HCEC 1CT (cell line): ENCODE measurements at regions not wholly inside any gene's neighbourhood (a gene's known extent, or its start where the extent isn't known, plus 50 kb on each side); places are given as distances from the start of the nearest gene placed in this dataset.
"Not testable (repeated sequence)": the region's sequence is repeated elsewhere in the genome, so short reads cannot be mapped to it uniquely, and the experiment has no call there.

Experiments
- DNase-seq: peaks from one replicate; pipeline ENCODE4 v3.0.0-alpha.2; 2017

DNA sequence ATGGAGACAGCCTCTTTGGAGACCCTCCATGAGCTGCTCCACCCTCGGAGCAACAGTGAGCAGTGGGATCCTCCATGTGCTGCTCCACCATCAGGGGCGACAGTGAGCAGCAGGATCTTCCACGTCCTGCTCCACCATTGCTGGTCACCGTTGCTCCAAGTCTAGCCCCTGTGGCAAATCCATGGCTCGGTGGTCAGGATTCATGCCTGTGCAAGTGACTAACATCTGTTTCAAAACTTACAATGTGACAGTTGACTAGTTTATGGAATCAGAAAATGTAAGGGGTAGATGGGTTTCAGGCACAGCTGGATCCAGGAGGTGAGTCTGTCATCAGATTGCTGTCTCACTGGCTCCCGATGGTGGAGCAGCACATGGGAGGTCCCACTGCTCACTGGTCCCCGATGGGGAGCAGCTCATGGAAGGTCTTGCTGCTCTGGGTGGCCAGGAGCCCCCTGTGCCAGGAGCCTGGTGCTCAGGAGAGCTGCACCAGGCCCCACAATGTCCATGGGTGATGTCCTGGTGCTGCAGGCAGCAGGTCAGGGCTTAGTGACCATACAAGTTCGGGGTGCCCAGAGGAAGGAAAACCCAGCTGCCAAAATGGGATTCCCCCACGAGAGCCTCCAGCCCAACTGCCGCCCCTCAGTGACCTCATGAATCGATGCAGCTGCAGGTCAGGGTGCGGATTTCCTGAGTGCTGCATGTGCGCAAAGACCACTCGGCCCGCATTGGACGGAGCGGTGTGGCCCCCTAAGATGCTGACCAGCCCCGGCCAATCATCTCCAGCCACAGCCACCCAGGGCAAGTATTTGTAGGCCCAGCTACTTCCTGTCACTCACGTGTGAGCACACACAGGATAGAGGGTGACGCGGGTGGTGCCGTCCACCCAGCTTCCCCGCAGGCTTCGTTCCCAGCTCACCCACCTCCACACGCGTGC lies 116.5 kb upstream of the OTOS start:
- no peak for DNase-seq

DNA sequence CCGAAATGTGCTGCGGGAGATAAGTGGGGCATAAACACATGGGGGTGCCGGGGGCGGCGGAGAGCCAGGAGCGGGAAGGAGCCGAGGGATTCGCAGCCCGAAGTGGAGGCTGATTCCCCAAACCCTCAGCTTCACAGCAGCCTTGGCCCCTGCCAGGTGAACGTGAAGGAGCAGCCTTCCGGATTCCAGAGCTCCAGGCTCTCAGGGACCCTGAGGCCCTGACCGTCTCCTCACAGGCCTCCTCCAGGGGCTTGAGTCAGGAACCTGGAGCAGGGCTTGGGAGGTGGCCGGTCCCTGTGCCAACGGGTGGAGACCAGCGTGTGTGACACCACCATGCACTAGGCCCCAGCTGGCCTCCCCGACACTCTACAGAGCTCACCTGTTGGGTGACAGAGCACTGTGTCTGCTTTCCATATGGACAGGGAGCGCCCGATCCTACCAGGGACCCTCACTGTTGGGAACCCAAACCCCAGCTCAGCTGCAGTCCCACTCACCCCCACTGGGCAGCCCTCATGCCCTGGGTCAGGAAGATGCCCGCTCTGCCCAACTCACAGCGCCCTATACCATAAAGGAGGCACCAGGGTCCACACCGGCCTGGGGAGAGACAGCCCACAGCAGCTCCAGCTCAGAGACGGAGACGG lies 117.6 kb upstream of the OTOS start:
- DNase-seq = no peak

DNA sequence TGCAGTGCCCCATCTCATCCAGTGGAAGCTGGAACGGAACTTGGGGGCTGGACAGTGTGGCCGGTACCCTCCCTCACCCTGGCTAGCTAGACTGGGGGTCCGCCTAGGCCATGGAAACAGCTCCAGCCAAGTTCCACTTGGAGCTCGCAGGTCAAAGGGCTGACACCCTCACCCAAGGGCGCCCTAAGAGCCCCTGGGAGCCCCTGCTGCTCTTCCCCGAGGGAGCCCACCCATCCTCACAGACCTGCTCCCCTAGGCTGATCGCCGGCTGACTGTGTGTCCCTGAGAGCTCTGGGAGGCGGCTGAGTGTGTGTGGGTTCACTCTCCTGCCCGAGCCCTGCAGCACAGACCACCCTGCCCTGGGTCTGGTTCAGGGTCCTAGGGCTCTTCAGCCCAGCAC lies 118.2 kb upstream of the OTOS start:
- no peak for DNase-seq

DNA sequence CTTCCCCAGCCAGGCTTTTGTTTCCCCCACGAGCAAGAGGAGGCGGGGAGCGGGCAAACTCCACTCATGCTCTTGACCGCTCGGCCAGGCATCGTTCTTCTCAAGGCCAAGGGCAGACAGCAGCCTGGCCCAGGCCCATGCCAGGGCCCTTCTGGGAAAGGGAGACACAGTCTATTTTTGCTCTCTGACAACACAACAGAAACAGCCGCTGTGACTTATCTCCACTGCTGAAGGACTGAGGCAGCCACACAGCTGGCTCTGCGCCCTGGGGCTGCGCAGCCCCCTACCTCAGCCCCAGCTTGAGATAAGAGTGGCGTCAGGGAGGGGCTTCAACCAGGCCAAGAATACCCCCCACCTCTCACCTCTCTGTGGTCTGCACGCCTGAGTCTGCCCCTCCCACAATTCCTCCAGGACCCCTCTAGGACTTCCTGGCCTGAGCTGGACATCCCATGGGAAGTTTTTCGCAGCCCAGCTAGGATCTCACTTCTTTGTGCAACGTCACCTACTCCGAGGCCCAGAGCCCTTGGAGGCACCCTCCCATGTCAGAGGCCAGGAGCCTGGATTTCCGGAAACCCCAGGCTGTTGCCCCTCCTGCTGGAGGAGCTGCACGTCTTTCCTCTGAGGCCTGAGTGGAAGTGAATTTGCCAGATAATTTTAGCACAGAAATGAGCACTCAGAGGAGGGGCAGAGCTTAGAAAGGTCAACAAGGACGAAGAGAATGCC lies 118.9 kb upstream of the OTOS start:
- DNase-seq = no peak

DNA sequence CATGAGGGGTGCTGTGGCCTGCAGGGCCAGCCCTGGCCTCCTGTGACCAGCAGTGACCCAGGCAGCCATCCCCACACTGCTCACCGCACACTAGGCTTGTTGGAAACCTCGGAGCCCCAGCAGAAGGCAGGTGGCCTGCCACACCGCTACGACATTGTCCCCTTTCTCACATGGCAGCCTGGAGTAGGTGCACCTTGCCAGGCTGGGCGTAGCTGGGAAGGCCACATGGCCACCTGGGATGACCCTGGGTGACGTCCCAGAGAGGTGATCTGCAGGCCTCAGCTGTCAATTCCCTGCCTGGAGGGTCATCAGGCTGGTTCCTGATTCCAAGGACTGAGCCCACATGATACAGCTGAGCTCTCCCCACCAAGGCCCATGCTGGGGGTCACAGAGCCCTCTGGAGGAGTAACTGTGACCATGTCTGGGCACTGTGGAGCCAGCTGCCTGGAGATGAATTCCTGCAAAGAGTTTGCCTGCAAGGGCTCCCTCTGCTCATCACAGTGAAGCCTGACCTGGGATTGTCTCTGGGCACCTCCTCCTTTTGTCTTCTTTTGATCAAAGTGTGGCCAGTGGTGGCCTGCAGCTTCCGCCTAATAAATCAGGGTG lies 119.6 kb upstream of the OTOS start:
- no peak for DNase-seq

DNA sequence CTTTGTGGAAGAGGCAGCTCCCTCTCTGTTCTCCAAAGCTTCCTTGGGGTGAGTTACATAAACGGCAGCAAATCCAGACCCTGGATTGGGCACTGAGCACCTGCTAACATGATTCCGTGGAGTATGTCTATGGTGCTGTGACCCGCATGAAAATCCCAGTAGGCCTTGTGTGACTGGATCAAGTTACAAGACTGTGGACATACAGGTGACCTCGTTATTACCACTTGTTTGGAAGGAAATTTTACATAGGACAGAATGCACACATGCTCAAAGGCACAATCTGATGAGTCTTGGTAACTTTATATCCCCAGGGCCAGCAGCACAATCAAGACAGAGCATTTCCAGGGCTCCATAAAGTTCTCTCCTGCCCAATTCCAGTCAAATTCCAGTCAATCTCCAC lies 120.2 kb upstream of the OTOS start:
- no peak for DNase-seq

DNA sequence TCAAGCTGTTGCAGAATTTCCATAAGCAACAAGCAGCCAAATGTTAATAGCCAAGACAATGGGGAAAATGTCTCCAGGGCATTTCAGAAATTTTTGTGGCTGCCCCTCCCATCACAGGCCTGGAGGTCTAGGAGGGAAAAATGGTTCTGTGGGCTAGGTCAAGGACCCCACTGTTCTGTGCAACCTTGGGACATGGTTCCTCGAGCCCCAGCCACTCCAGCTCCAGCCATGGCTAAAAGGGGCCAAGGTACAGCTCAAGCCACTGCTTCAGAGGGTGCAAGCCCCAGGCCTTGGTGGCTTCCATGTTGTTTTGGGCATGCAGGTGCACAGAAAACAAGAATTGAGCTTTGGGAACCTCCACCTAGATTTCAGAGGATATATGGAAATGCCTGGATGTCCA lies 122.1 kb upstream of the OTOS start:
- not testable (repeated sequence) for DNase-seq

DNA sequence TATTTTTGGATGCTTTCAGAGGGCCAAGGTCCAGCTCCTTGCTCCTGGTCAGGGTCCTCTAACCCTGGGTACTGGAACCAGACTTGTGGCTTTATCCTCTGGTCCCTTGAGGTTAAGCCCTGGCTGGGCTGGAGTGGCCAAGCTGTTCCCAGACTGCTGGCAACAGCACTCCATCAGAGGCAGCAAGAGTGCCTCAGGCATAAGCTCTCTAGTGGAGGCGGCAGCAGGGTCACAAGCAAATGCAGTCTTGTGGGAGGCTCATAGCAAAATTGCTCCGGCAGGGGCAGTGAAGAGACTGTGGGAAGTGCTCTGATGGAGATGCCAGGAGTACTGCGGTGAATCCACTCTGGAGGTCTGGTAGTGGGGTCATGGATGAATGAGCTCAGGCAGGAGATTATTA lies 128.9 kb upstream of the OTOS start:
- DNase-seq = no peak

DNA sequence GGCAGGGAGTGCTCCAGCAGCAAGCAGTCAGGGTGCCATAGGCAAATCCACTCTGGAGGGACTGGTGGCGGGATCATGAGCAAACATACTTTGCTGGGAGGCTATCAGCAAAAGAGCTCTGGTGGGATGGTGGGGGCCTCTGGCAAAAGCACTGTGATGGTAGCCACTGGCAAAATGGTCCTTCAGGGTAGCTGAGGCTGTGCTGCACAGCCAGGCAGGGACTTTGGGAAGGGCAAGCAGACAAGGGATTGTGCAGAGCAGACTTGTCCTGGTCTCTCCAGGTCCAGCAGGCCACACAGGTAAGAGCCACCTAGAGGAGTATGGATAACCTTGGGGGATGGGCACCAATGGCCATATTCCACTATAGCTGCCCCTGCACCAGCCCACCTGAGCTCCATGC lies 129.4 kb upstream of the OTOS start:
- no peak for DNase-seq

DNA sequence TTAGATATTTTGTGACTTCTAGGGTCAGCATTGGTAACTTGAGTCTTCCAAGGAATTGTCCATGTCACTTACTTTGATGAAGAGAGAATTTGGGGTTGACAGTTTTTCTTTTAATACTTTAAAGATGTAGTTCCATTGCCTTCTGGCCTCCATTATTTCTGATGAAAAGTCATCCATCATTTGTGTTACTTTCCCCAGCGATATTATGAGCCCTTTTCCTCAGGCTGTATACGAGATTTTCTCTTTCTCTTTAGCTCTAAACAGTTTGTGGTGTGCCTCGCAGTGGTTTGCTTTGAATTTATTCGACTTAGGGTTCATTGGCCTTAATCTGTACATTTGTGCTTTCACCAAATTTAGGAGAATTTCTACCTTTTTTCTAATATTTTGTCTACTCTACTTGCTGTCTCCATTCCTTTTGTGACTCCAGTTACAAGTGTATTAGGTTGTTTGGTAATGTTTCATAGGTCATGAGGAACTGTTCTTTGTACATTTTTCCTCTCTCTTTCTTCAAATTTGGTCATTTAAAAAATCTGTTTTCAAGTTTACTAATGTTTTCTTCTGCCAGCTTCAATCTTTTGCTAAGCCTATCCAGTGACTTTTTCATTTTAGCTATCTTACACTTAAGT lies 131.4 kb upstream of the OTOS start:
- DNase-seq = no peak

DNA sequence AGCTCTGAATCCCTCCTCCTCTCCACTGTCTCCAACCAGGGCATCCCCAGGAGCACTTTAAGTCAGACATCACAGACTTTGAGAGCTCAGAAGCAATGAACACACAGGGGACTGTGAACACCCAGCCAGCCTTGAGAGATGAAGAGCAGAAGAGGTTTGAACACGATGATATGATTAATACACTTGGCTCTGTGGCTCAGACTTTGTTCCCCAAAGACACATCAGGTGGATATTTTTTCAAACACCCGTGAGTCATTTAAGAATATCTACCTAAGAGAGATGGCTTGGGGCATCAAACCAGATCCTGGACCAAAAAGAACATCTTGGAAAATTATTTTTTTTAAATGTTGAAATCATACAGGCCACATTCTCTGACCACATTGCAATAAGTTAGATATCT lies 134.9 kb upstream of the OTOS start:
- no peak for DNase-seq

DNA sequence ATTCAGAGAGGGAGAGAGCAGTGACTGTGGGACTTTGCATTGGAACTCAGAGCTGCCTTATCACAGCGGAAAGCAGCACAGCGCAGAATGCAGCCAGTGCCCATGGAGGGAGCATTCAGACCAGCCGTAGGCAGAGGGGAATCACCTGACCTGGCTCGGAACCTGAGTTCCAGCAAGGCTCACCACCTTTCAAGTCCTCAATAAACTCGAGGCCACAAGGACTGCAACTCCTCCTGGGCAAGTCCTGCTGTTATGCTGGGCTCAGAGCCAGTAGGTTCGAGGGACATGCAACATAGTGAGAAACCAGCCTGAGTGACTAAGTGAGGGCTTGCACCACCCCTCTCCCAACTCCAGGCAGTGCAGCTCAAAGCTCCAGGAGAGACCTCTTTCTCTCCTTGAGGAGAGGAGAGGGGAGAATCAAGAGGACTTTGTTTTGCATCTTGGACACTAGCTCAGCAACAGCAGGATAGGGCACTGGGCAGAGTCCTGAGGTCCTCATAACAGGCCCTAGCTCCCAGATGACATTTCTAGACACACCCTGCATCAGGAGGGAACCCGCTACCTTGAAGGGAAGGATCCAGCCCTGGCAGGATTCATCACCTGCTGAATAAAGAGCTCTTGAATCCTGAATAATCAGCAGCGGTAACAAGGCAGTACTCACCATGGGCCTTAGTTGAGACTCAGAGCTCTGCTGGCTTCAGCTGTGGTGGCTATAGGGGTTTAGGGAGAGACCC lies 136.8 kb upstream of the OTOS start:
- peak; percentile 17 for DNase-seq

DNA sequence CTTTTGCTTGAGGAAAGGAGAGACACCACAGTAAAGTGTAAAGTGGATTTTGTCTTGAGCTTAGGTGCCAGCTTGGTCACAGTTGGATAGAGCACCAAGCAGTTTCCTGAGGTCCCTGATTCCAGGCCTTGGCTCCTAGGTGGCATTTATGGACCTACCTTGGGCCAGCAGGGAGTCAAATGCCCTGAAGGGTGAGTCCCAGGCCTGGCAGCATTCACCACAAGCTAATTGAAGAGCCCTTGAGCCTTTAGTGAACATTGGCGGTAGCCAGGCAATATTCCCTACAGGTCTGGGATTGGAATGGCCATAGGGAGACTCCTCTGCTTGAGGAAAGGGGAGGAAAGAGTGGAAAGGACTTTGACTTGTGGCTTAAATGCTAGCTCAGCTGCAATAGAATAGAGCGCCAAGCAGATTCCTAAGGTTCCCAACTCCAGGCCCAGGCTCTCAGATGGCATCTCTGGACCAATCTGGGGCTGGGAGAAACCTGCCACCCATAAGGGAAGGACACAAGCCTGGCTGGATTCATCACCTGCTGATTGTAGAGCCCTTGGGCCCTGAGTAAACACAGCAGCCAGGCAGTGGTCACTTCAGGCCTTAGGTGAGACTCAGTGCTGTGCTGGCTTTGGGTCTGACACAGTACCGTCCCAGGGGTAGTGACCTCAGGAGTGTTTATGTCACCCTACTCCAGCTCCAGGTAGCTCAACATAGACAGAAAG lies 137.5 kb upstream of the OTOS start:
- DNase-seq = no peak

DNA sequence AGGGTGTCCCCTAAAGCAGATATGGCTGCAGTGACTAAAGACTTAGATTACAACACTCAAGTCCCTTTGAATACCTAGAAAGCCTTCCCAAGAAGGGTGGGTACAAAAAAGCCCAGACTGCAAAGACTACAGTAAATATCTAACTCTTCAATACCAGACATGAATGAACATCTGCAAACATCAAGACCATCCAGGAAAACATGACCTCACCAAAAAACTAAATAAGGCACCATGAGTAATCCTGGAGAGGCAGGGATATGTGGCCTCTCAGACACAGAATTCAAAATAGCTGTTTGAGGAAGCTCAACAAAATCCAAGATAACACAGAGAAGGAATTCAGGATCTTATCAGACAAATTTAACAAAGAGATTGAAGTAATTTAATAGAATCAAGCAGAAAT lies 138.2 kb upstream of the OTOS start:
- DNase-seq = no peak

DNA sequence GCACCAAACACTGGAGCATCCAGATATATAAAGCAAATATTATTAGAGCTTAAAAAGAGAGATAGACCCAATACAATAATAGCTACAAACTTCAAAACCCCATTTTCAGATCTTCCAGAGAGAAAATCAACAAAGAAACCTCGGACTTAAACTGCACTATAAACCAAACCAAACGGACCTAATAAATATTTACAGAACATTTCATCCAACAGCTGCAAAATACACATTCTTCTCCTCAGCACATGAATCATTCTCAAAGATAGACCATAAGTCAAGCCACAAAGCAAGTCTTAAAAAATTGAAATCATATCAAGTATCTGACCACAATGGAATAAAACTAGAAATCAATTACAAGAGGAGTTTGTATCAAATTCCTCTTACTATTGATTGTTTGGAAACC lies 140.2 kb upstream of the OTOS start:
- no peak for DNase-seq

DNA sequence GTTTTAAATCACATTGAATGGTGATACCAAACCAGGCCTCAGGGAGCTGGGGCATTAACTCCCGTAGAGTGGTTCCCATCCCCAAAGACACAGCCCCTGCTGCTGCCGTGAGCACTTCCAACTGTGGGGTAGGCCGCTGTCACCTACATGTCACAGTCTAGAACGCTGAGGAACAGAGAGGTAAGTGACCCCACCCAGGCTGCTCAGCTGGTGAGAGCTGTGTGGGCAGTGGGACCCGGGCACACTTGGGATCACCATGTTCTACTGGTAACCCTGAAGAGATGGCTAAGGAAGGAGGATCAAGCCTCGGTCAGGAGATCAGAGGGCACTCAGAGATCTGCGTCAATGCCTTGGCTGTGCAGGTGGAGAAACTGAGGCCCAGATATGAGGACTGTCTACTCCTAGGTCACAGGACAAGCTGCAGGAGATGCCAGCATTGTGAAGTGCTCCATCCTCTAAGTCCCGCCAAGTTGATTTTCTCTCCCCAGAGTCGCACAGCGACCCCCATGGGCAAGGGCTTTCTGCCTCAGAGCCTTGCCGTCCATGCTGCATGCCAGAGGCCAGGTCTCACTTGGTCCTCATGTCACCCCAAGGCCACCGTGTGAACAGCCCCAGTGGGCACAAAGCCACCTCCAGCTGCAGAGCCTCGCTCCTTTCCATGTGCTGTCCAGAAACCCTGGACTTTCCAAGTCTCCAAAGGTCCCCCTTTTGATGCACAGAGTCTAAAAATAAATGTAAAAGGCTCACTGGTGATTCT lies 144.2 kb upstream of the OTOS start:
- DNase-seq = no peak

DNA sequence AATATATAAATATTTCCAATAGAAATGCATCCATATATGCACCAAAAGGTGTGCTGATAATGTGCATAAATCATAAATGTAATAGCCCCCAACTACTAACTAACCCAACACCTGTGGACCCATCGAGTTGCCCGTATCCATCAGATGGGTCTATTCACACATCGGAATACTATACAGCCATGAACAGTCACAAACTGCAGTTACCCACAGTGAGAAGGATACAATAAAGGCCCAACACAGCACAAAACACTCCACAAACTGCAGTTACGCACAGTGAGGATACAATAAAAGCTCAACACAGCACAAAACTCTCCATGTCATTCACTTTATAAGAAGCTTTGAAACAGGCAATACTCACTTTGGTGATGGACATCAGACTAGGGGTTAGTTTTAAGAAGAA lies 145.3 kb upstream of the OTOS start:
- DNase-seq = no peak

DNA sequence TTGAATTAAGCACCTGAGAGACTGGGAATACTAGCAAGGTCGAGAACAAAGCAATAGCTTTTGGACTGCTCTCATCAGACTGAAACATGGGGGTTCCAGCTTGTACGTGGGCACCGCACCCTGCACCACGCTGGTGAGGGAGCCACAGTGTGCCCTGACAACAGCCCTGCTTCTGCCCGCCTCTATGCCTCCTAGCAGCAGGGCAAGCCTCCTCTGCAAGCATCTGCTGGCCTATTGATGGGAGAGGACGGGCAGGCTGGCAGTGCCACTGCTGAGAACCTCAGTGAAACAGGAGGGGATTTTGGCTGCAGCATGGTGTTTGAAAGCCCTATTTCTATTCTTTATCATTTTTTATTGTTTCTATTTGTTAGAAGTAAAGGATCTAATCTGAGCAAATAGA lies 146.1 kb upstream of the OTOS start:
- no peak for DNase-seq

DNA sequence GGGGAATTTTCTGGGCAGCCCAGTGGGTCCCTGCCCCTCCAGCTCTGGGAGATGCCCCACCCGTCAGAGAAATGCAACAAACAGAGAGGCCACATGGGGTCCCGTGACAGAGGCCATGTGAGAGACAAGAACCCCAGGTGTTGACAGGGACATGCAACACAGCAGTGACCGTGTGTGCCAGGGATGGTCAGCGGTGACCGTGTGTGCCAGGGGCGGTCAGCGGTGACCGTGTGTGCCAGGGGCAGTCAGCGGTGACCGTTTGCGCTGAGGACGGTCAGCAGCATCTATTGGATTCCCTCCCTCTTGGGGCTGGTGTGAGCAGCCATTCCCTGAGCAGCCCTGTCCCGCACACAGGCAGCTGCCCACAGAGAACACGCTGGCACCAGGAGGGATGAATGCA lies 146.6 kb upstream of the OTOS start:
- DNase-seq = no peak

DNA sequence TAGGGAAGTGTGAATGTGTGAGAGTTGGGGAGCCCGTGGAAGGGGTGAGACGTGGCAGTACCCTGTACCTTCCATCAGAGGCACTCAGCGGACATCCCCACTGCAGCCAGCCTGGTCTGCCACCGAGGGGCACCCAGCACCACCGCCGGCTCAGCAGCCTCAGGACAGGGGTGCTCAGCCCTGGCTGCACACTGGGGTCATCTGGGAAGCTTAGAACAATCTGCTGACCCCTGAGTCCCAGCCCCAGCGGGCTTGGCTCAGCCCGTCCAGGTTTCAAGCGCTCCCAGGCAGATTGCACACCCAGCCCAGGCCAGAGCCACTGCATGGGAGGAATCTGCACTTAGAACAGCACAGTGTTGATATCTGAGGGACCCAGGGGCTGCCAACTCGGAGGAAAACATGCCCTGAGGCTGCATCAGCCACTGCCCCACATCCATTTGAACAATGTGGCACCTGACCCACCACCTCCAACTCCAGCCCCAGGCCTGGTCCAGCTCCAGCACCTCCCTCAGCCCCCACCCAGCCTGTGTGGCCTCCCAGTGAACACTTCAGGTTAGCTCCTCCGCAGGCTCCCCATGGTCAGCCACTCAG lies 147.1 kb upstream of the OTOS start:
- DNase-seq = no peak
